ENCODE measurements at regions not wholly inside any gene's neighbourhood (a gene's known extent, or its start where the extent isn't known, plus 50 kb on each side); places are given as distances from the start of the nearest gene placed in this dataset.

DNA sequence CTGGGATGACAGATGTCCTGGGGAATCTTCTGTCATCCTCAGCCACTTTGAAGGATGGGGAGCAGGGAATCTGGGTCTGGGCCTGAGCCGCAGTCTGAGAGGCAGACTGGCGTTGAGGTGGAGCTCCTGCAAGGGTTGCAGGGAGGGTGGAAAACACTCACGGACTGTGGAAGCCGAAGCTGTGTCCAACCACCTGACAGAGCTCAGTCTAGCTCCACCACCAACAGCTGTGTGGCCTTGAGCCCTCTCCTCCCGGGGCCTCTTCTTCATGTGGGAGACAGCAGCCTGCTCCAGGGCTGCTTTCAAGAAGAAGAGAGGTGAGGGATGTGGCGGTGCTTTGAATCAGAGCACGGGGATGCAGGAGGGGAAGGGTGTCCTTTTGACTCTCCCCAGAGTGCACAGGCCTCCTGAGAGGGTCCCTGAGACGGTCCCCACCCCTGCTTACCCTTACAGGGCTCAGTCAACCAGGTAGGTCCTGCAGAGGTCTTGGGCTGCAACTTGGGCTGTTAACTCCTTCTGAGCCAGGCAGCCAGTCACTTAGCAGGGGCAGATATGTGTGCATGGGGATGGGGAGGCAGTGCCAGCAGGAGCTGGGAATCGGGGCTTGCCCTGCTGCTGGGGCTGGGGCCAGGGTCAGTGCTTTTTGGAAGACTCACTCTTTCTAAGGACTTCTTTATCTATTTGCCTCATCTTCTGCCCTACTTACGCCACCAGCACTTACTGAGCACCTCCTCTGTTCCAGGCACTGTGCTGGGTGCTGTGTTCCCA is 216.3 kb downstream of the PTPRU start:
- no peak overlapping the region for H3K4me2 ChIP-seq
- H3K4me1 ChIP-seq (ENCODE audit: low read depth, poor library complexity, severe bottlenecking) = no peaks in the 10 kb centered on the region
- TF ChIP-seq, protein P1, sequence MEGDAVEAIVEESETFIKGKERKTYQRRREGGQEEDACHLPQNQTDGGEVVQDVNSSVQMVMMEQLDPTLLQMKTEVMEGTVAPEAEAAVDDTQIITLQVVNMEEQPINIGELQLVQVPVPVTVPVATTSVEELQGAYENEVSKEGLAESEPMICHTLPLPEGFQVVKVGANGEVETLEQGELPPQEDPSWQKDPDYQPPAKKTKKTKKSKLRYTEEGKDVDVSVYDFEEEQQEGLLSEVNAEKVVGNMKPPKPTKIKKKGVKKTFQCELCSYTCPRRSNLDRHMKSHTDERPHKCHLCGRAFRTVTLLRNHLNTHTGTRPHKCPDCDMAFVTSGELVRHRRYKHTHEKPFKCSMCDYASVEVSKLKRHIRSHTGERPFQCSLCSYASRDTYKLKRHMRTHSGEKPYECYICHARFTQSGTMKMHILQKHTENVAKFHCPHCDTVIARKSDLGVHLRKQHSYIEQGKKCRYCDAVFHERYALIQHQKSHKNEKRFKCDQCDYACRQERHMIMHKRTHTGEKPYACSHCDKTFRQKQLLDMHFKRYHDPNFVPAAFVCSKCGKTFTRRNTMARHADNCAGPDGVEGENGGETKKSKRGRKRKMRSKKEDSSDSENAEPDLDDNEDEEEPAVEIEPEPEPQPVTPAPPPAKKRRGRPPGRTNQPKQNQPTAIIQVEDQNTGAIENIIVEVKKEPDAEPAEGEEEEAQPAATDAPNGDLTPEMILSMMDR (conservative IDR thresholded peaks at IDR 0.05; ENCODE audit: low read depth, low read length) = no peak
- no peaks in the 10 kb centered on the region for H4K20me1 ChIP-seq (ENCODE audit: insufficient read depth)
- no peak overlapping the region for H3K9ac ChIP-seq
- no peaks in the 10 kb centered on the region for H3K36me3 ChIP-seq (ENCODE audit: insufficient read depth)
- H3K4me3 ChIP-seq (IDR thresholded peaks at IDR 0.05; ENCODE audit: insufficient read depth, low read depth, low read length) = no peak overlapping the region
- no peak overlapping the region for H3K27ac ChIP-seq
- no peaks in the 10 kb centered on the region for H3K79me2 ChIP-seq (ENCODE audit: insufficient read depth, low read depth)
- H2AFZ ChIP-seq (ENCODE audit: low read depth) = no peak overlapping the region
- H3K27me3 ChIP-seq (ENCODE audit: insufficient read depth, low read depth) = peaks cover 8% of the 10 kb centered on the region; the same call in 1 of the 2 replicates

DNA sequence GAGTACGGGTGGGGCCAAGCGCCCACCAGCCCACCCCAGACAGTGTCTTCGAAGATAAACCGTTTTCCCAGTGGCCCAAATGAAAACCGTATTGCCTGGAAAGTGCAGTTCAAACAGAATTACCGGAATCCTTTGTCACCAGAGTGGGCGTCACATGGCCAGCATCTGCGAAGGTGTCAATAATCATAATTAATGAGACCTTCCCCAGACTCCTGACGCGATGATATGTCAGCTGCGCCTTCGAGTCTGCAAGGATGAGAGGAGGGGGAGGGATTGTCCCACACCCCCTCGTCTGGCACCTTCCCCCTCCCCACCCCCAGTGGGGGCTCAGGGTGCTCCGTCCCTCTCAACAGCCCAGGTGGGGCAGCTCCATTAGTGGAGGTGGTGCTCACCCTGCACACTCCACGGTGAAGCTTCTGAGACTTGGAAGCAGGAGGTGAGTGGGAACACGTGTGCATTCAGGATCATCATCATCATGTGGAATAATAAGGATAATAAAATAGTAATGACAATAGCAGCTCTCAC is 215.1 kb downstream of the PTPRU start:
- Histone ChIP-seq H3K4me3 (IDR thresholded peaks at IDR 0.05; ENCODE audit: insufficient read depth, low read depth, low read length) (no peak overlapping the region), H3K9ac (no peak overlapping the region), H4K20me1 (ENCODE audit: insufficient read depth) (no peaks in the 10 kb centered on the region), H3K79me2 (ENCODE audit: insufficient read depth, low read depth) (no peaks in the 10 kb centered on the region), H3K27ac (no peak overlapping the region), H3K36me3 (ENCODE audit: insufficient read depth) (no peaks in the 10 kb centered on the region), H2AFZ (ENCODE audit: low read depth) (no peak overlapping the region), H3K27me3 (ENCODE audit: insufficient read depth, low read depth) (peaks cover 8% of the 10 kb centered on the region; the same call in 1 of the 2 replicates), H3K4me2 (no peak overlapping the region), H3K4me1 (ENCODE audit: low read depth, poor library complexity, severe bottlenecking) (no peaks in the 10 kb centered on the region)
- TF ChIP-seq, protein P1 (conservative IDR thresholded peaks at IDR 0.05; ENCODE audit: low read depth, low read length) = no peak

DNA sequence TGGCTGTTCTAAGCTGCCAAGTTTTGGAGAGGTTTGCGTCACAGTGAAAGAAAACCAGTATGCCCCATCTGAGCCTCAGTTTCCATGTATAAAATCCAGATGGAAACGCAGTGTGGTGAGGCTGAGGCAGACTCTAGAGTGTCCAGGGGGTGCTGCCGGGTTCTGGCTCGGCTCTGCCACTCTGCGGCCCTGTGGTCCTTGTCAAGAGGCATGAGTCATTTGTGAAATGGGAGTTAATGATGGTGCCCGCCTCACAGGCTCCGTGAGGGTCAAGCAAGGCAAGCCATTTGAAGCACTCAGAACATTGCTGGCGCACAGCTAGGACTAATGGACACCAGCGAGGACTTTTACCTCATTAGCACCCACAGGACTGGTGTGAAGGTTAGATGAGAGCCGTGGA is 214.3 kb downstream of the PTPRU start:
- Histone ChIP-seq H3K4me1 (ENCODE audit: low read depth, poor library complexity, severe bottlenecking) (no peaks in the 10 kb centered on the region), H3K36me3 (ENCODE audit: insufficient read depth) (no peaks in the 10 kb centered on the region), H3K9ac (no peak overlapping the region), H3K79me2 (ENCODE audit: insufficient read depth, low read depth) (no peaks in the 10 kb centered on the region), H3K4me2 (no peak overlapping the region), H4K20me1 (ENCODE audit: insufficient read depth) (no peaks in the 10 kb centered on the region), H3K4me3 (IDR thresholded peaks at IDR 0.05; ENCODE audit: insufficient read depth, low read depth, low read length) (no peak overlapping the region), H3K27me3 (ENCODE audit: insufficient read depth, low read depth) (peaks cover 8% of the 10 kb centered on the region; the same call in 1 of the 2 replicates), H3K27ac (no peak overlapping the region), H2AFZ (ENCODE audit: low read depth) (no peak overlapping the region)
- TF ChIP-seq, protein P1 (conservative IDR thresholded peaks at IDR 0.05; ENCODE audit: low read depth, low read length) = no peak

DNA sequence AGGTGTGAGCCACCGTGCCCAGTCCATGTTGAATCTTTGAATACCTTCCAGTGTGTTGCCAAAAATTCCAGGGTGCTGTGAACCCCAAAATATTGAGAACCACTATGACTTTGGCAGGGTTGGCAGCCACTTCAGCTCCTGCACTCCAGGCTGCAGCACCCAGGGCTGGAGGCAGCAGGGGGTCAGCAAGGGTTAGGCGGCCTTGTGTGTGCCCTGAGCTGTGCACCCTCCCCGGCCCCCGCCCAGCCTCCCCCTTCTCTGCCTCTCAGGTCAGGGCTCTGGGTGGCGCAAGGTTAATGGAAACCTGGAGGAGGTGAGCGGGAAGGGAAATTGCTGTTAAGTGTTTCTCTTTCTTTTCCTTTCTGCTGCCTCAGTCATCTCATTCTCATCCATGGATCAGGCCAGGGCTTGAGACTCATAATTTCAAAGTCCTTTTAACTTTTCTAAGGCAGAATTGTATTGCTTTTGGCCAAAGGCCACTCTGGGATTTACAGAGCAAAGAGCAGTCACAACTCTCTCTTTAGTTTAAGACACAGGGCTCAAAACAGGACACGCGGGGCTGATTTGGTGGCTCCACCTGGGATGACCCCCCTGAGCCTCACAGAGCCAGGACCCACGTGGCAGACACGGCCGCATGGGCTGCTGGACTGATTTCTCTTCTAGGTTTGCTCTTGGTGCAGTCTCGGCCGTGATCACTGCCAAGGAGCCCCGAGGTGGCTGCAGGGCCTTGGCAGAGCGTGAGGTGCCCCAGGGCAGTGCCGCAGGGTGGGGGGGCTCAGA is 212.3 kb downstream of the PTPRU start:
- TF ChIP-seq, protein P1 (conservative IDR thresholded peaks at IDR 0.05; ENCODE audit: low read depth, low read length) = no peak
- Histone ChIP-seq H3K4me1 (ENCODE audit: low read depth, poor library complexity, severe bottlenecking) (no peaks in the 10 kb centered on the region), H3K4me2 (no peak overlapping the region)

More for the DNA sequence above, 212.3 kb downstream of the PTPRU start:
- Histone ChIP-seq H3K9ac (no peak overlapping the region), H3K79me2 (ENCODE audit: insufficient read depth, low read depth) (no peaks in the 10 kb centered on the region), H3K27ac (no peak overlapping the region), H3K27me3 (ENCODE audit: insufficient read depth, low read depth) (peaks cover 7% of the 10 kb centered on the region; the same call in 1 of the 2 replicates), H2AFZ (ENCODE audit: low read depth) (no peak overlapping the region), H3K4me3 (IDR thresholded peaks at IDR 0.05; ENCODE audit: insufficient read depth, low read depth, low read length) (no peak overlapping the region), H4K20me1 (ENCODE audit: insufficient read depth) (no peaks in the 10 kb centered on the region), H3K36me3 (ENCODE audit: insufficient read depth) (no peaks in the 10 kb centered on the region)

Data from KMS-11 (cell line).